ENCODE measurements at regions not wholly inside any gene's neighbourhood (a gene's known extent, or its start where the extent isn't known, plus 50 kb on each side); places are given as distances from the start of the nearest gene placed in this dataset.

GRCh38 chr9:105861972-105862371 is 167.6 kb downstream of the TMEM38B start:
- DNase-seq (ENCODE audit: low spot score), result no peak

GRCh38 chr9:105864248-105864898 is 170.0 kb downstream of the TMEM38B start:
- no peak for DNase-seq (ENCODE audit: low spot score)

GRCh38 chr9:105865285-105865684 is 170.9 kb downstream of the TMEM38B start:
- no peak for DNase-seq (ENCODE audit: low spot score)

- DNase-seq (ENCODE audit: low spot score), result no peak
These were observed 177.2 kb downstream of the TMEM38B start for GRCh38 chr9:105871540-105871939.

GRCh38 chr9:105873801-105874200 is 179.5 kb downstream of the TMEM38B start:
- no peak for DNase-seq (ENCODE audit: low spot score)

GRCh38 chr9:105877721-105878120 is 183.4 kb downstream of the TMEM38B start:
- no peak for DNase-seq (ENCODE audit: low spot score)

- DNase-seq (ENCODE audit: low spot score), result no peak
These were observed 184.8 kb downstream of the TMEM38B start for GRCh38 chr9:105879181-105879580.

GRCh38 chr9:105880517-105880916 is 186.2 kb downstream of the TMEM38B start:
- no peak for DNase-seq (ENCODE audit: low spot score)

- DNase-seq (ENCODE audit: low spot score), result no peak
These were observed 186.7 kb downstream of the TMEM38B start for GRCh38 chr9:105881021-105881420.

- DNase-seq (ENCODE audit: low spot score), result peak; percentile 59
These were observed 187.5 kb downstream of the TMEM38B start for GRCh38 chr9:105881654-105882349.

GRCh38 chr9:105883847-105884246 is 189.5 kb downstream of the TMEM38B start:
- DNase-seq (ENCODE audit: low spot score), result no peak

GRCh38 chr9:105884416-105884815 is 190.1 kb downstream of the TMEM38B start:
- no peak for DNase-seq (ENCODE audit: low spot score)

- DNase-seq (ENCODE audit: low spot score), result no peak
These were observed 191.8 kb downstream of the TMEM38B start for GRCh38 chr9:105886136-105886535.

GRCh38 chr9:105887679-105888078 is 193.3 kb downstream of the TMEM38B start:
- no peak for DNase-seq (ENCODE audit: low spot score)

- DNase-seq (ENCODE audit: low spot score), result no peak
These were observed 195.9 kb downstream of the TMEM38B start for GRCh38 chr9:105890046-105890822.

- no peak for DNase-seq (ENCODE audit: low spot score)
These were observed 205.8 kb downstream of the TMEM38B start for GRCh38 chr9:105900123-105900522.

GRCh38 chr9:105901514-105902109 is 207.3 kb downstream of the TMEM38B start:
- DNase-seq (ENCODE audit: low spot score), result peak; percentile 46

GRCh38 chr9:105908069-105908468 is 213.7 kb downstream of the TMEM38B start:
- DNase-seq (ENCODE audit: low spot score), result no peak

- no peak for DNase-seq (ENCODE audit: low spot score)
These were observed 217.0 kb downstream of the TMEM38B start for GRCh38 chr9:105911104-105911911.

GRCh38 chr9:105912157-105912862 is 218.0 kb downstream of the TMEM38B start:
- DNase-seq (ENCODE audit: low spot score), result no peak

All from ureter (tissue), 1 donor.